ENCODE measurements at regions not wholly inside any gene's neighbourhood (a gene's known extent, or its start where the extent isn't known, plus 50 kb on each side); places are given as distances from the start of the nearest gene placed in this dataset.

DNA sequence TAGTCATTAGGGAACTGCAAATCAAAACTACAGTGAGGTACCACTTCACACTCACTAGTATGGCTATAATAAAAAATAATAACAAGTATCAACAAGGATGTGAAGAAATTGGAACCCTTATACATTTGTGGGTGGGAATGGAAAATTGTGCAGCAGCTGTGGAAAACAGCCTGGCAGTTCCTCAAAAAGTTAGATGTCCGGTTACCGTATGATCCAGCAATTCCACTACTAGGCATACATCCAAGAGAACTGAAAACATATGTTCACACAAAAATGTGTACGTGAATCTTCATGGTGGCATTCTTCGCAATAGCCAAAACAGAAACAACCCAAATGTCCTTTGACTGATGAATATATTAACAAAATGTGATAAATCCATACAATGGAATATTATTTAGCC, 187.9 kb upstream of the LYSMD4 start:
- DNase-seq: peak; percentile 55

DNA sequence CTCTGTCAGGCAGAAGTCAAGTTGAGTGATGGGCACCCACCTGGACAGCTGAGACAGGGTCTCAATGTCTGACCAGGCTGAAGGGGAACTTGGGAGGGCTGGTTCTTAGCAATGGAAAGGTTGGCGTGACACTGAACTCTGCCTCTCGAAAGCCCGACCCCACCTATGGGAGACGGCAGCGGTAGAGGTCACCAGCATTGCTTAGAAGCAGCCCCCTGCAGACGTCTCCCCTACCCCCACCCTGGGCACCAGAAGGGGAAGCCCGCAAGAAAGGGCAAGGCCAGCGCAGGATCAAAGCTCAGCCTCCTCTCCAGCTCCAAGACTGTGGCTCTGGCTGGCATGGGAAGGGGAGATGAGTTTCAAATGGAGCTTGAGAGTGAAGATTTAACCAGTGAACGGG, 184.8 kb upstream of the LYSMD4 start:
- no peak for DNase-seq

DNA sequence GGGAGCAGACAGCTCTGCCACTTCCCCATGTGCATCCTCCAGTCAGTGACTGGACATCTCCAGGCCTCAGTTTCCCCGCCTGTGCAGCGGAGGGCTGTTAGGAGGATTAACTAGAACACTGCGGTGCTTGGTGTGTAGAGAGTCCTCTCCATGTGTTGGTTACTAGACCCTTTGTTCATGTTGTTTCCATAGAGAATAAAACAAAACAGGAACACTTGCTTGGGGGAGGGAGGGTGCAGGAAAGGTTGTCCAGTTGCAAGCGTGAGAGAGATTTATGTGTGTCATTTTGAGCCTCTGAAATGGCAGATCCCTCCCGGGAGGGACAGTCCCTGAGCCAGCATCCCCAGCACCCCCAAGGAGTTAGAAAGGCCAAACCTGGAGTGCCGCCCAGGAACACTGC, 184.0 kb upstream of the LYSMD4 start:
- no peak for DNase-seq

DNA sequence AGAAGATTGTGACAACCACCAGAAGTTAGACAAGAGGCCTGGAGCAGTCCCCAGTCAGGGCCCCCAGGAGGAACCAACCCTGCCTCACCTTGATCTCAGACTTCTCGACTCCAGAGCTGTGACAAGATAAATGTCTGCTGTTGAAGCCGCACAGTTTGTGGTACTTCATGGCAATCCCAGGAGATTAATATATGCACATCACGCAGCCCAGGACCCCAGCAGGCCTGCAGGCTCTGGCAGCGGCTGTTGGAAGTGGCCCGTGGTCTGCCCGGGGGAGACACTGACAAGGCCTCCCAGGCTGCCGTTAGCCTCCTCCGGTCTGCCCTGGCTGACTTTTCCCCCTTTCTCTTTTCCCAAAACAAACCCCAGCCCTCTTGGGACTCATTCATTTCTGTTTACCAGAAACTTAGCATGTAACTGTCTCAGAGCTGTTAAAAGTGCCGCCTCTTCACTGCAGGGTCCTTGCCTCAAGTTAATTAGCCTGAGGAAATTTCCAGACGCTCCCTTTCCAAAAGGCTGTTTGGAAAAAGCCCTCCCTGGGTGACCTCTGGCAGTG, 183.5 kb upstream of the LYSMD4 start:
- no peak for DNase-seq

DNA sequence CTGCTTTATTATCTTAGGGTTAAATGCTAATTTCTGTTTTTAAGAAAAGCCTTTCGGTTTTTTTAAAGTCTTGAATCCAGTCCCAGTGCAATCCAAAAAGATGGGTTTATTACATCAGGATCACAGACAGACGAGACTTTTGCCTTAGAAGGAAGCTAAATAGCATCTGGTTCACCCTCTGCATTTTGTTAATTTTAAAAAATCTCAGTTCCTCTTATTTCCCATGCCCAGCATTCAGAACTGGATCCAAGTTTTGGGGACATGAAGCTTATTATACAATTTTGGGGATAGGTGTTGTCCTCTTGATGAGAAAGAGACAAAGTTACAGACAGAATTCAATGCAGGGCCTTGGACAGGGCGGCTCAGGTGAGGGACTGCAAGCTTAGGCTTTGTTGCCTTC, 181.5 kb upstream of the LYSMD4 start:
- no peak for DNase-seq

DNA sequence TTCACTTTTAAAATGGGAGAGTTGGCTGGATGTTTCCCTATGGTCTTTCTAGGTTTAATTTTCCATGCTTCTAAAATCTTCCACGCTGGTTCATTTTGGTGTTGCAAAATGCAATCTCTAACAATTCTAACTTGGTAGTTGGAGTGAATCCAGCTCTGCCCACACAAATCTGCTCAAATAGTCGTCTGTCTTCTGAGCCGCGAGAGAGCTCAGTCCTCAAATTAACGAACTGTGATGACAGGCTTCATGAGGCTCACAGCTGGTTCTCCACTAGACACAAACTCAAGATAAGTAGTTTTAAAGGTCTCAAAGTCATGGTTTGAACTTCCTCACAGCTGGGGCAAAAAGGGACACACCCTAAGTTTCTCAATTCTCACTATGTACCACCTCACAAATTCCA, 178.6 kb upstream of the LYSMD4 start:
- no peak for DNase-seq

DNA sequence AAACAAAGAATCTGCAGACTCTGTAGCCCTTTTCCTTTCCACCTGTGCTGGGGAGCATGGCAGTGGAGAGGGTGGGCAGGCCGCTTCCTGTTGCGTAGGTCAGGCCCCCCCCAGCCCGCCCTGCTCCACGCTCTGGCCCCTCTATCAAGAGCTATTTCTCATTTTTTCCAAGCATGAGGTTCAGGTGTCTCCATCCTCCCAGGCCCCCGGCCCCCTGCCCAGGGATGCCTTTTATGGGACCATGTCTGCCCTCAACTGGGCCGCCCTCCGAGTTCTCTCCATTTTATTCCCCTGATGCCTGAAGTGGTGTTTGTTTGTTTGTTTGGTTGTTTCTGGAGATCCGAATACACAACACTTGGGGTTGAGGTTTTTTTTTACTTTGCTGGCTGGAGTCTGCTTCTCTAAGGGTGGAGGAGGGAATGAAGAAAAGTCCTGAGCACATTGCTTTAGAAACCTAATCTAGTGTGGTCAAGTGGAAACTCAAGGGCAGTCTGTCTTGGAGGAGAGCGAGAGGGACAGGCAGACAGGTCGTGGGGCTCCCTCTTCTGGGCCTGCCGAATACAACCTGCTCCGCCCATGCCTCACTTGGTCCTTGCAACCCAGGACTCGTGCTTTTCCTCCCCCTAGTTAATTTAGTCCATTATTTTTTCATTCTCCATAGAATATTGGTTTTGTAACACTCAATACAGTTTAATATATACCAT, 176.5 kb upstream of the LYSMD4 start:
- DNase-seq: no peak

DNA sequence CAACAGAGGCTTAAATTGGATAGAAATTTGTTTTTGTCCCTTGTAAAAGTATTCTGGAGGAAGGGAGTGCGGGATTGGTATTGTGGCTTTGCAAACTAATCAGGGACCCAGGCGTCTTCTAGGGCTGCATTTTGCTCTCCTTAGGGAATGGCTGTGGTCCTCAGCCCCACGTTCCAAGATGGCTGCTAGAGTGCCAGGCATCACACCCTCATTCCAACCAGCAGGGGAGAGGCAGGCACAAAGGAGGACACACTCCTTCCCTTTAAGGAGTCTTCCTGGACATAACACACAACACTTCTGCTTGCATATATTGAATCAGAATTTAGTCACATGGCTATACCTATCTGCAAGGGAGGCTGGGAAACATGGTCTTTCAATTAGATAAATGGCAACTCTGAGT, 174.5 kb upstream of the LYSMD4 start:
- no peak for DNase-seq

DNA sequence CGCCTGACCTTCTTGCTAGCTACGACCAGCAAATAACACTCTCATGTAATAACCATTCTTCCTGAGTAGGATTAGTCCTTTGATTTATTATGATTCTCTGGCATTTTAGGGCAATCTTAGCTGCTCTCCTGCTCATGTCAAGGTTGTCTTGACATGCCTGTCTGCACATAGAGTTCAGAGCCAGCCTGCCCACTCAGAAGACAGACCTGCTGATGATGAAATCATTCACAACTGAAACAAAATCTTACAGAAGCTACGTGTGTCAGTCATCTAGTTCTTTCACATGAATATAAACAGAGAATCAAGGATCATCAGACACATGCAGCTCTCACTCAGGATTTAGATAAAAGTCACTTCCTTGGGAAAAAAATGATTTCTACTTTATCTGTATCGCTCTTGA, 173.6 kb upstream of the LYSMD4 start:
- no peak for DNase-seq

DNA sequence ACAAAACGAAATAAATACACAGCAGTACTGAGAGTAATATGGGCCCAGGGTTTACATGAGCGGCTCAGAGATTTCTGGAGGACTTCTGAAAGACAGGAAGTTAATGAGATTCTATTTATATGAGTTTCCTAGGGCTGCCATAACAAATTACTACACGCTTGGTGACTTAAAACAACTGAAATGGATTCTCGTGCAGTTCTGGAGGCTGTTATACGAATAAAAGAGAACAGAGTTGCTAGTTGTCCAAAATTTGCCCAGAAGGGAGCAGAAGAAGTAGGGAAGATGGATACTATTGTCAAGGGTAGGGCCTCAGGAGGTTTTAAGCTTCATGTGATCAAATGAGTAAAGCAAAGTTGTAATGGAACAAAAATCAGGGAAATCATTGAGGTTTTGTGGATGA, 173.1 kb upstream of the LYSMD4 start:
- DNase-seq: no peak

DNA sequence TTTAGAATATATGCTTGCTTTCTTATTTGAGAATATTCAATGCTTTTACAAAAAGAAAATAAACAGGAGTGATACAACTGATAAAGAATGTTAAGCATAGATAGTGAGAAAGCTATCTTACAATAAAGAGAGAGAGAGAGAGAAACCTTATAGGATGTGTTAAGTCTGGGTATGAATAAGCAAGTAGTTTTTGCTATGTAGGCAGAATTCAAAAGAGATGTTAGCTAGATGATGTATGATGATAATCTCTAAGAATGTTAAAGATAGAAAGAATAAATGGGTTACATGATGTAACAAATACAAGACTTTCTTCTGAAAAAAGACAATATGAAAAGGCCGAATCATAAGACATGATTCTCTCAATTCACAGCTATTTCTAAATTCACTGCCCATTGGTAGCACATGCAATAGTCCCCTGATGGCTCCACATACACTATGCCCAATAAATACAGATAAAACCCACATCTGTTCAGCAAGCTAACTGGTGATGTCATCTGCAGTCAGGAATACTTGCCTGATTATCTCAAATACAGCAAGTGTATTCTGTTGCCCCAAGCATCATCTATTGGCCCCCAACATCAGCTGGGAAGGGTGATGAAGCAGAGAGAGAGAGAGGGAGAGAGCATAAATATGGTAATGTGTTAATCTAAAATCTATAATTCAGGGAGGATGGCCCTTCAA, 169.2 kb upstream of the LYSMD4 start:
- no peak for DNase-seq

DNA sequence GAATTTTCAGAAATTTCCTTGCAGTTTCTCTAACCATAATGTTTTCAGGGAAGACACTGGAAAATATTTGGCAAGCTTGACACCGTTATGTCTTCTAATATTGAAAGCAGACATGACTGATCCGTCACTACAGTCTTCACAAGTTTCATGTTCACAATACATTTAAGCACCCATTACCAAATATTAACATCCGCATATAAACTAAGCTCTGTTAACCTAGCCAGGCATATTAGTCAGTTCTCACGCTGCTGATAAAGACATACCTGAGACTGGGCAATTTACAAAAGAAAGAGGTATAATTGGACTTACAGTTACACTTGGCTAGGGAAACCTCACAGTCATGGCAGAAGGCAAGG, 162.7 kb upstream of the LYSMD4 start:
- DNase-seq: no peak

DNA sequence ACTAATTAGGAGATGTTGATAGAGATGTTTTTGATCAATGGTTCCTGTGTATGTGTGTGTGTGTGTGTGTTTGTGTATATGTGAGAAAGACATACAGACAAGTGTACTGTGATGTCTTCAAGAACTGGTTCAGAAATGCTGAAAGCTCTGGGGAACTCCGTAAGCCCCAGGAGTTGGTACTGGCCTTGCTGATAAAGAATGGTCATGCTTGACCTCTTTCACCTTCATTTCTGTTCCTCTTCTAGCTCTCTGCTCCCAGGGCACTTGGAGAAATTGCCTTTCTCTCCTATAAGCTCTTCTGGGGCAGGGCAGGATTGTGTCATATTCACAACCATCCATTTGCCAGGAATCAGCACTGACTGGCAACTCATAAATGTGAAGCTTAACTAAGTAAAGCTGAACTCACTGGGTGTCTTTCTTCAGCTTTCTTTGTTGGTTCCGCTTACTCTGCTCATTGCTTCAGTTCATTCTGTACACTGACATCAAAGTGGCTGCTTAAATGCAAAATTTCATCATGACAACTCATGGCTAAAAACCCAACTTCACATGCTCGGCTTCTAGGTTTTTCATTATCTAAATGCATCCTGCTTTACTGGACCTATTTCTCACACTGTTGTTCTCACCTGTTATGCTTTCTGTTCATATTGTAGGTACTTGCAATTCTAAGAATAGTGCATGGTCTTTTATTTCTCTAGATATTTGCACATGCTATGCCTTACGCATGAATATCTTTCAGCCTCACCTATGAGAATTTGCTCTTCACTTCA, 162.1 kb upstream of the LYSMD4 start:
- DNase-seq: no peak

DNA sequence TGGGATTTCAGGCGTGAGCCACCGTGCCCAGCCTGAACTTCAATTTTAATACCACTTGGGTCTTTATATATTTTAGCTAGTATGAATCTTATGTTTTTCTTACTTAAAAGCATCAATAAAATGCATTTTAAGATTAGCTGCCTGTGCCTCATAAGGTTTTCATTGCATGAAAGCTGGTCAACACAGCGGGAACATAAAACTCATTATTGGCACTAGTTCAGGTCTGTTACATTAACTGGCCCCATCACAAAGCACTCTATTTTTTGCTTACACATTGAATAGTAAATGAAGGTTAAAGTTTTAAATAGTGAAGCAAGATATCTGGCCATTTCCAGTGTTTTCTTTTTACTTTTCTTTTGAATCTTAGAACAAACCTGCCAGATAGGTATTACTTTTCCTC, 145.6 kb upstream of the LYSMD4 start:
- DNase-seq: no peak

DNA sequence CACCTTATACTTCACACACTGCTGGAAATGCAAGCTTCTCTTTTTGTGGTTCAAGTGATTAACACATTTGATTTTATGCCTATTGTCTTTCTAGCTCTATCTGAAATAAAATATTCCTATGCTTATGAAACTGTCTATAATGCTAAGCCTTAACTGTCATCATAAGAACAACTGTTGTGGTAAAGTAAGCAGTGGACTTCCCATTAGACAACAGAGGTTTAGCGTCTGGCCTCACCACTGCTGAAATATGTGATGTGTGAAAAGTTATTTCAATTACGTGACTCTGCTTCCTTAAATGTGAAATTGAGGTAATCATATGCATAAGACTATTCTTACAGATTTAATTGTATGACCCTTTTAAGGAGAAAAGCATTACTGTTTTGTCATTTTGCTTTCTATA, 140.2 kb upstream of the LYSMD4 start:
- DNase-seq: no peak

DNA sequence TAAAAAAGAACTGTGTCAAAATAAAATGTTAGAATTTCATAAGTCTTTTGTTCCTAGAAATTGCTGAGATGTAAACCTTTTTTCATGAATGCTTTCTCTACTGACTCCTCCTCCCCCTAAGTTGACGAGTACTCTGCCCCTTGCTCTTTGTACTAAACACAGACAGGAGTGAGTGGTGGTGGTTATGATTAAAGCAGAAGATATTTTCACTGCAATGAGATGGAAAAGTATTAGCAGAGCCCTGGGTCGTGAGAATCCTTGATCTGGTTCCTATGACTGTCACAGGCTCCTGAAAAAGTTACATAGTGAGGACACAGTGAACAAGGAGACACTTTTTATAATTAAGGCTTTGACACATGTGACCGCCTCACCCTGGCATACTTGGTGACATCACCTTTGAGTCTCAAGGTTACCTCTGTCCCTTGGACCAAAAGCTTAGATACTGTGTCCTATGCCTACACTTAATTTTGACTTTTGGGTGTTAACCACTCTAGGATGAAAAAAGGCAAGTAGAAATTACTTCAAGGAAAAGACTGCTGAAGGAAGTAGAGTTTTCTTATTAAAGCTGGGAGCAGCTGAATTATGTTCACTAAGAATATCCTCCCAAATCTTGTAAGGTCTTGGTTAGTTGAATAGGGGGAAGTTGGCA, 130.4 kb upstream of the LYSMD4 start:
- no peak for DNase-seq

DNA sequence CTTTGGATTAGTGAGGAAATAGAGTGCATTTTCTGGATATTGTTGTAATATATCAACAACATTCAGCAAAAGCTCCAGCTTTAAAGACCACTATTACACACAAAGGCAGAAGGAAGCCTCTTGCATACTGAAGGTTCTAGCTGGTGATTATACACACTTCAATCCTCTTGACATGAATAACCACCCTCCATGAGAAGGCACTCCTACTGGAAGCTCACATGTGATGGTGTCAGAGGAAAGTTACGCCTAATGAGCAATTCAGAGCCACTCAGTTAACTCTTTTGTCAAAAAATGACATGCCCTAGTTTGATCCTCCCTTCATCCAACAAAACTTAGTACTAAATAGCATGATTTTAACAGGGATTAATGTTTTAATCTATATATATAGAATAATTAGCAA, 124.6 kb upstream of the LYSMD4 start:
- no peak for DNase-seq

DNA sequence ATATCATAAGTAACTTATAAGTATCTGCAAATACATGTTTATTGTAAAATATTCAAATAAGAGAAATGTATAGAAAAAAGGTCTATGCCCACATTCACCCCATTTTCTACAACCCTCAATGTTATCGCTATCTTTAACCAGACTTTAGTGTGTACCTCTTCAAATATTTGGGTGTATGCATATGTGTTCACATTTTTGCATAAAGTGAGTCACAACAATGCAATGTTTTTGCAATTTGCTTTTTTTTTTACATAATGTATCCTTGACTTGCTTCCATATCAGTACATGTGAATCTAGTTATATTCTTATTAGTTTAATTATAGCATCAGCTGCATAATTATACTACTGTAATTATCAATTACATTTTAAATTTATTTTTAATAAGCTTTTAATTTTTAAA, 117.3 kb upstream of the LYSMD4 start:
- DNase-seq: no peak

DNA sequence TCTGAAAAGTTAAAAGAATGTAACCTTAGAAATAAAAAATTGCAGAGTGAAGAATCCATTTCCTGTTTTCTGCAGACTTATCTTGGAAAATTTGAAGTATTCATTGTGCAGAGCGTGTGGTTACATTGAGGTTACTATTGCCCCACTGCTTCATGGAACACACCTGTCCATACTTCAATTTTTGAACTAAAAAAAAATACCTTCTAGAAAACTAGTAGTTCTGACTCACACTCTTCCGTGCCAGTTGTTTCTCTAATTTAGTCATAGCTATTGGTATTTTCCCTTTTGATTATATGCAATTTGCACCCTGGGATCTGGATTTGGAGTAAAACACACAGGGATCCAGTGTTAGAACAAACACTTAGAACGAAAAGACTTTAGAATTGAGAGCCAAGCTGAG, 111.8 kb upstream of the LYSMD4 start:
- no peak for DNase-seq

DNA sequence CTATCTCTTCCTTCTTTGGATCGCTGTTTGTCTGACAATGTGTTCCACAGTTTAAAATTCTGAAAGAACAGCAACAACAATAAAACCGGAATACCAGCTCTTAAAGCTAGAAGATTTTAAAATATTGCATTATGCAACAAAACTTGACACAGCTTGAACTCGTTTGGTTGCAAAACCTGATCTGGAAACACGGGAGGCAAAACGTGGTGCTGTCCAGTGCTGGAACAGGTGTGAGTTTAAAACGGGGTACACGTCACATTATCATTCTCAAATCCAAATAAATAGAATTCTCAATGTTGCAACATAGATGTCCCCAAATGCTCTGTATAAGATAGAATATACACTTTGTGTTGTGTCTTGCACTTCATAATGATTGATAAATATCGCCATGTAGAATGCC, 110.9 kb upstream of the LYSMD4 start:
- no peak for DNase-seq

DNA sequence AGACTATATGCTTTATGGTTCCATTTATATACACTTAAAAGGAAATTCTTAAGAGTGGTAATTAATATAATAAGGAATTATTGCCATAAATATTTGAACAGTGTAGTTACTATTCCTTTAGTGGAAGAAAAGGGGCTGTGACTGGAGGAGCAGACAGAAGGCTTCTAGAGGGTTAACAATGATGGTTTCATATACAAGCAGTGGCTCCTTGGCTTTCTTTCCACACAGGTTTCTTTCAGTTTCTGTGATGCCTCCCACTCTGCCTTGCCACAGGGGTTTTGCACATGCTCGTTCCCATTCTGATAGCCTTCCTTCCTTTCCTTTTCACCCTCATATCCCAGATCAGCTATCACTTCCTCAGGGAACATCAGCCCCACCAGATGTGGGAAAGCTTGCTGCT, 108.8 kb upstream of the LYSMD4 start:
- DNase-seq: no peak

DNA sequence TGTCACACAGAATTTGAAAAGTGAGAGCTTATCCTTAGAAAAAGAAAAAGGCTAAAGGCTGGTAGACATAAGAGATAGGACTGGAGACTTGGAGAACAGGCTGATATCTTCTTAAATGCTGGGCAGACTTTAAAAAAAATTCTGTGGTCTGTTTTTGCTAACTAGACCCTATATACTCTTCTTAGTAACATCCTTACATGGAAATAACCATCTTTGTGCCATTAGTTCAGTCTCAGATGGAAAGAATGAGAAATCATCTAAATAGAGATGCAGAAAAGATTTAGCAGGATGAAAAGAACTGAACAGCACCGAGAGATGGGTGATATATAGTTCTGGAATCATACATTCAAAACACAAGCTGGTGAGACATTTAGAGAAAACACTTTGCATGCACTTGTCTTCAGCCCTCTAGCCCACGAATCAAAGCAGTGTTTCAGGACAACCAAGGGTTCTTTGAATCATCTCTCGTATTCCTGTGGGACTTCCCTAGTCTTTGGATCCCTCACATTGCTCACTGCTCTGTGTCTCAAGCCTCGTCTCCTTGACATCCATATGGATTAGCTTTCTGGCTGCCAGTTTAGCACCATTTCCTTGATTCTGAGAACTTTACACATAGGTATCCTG, 93.0 kb upstream of the LYSMD4 start:
- DNase-seq: no peak

DNA sequence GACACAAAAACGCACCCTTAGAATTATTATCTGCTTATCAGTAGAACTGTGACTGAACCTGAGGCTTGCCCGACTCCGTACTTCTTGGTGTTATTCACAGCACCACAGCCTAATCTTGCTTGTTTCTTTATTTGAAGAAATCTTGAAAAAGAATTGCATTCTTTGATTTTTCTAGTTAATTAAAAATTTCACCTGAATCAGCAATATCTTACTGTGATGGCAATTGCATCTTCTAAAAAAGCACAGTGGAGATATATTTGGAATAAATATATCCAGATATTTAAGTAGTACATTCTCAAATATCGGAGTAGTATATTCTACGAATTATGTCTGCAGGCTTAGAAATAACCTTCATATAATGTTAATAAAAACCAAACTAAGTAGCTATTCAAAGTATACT, 90.1 kb upstream of the LYSMD4 start:
- no peak for DNase-seq
